Right lobe of liver (tissue), 6 donors: ENCODE measurements at regions not wholly inside any gene's neighbourhood (a gene's known extent, or its start where the extent isn't known, plus 50 kb on each side); places are given as distances from the start of the nearest gene placed in this dataset.

Experiments
- ATAC-seq, 4 donors: fragments of 200-7000 bp; cut with Tn5 transposase; one replicate each; pipeline ENCODE4 v1.9.1; 2020; ENCODE audit warnings: mild to moderate bottlenecking in 4 of 4, moderate library complexity in 4 of 4
- DNase-seq, 3 donors: peaks; one replicate each; pipeline ENCODE4 v3.0.0-alpha.2; 2020
- H3K27ac ChIP-seq, 3 donors: fragments of 200-600 bp; one replicate each; pipeline ENCODE4 v1.8.0; 2022
- H3K27me3 ChIP-seq, 2 donors: fragments of 200-600 bp; one replicate each; pipeline ENCODE4 v1.8.0; 2022
- H3K36me3 ChIP-seq, 4 donors: fragments of 200-600 bp; sonication (generic) in 1 of 4; one replicate each; pipeline versions ENCODE4 v1.5.1 to v1.8.0; 2017 to 2022; ENCODE audit warnings: control low read depth in 1 of 4
- H3K4me1 ChIP-seq, 4 donors: fragments of 200-600 bp; sonication (generic) in 1 of 4; one replicate each; pipeline versions ENCODE4 v1.5.1 to v1.8.0; 2017 to 2022; ENCODE audit warnings: control low read depth in 1 of 4
- H3K4me3 ChIP-seq, 3 donors: fragments of 200-600 bp; one replicate each; pipeline ENCODE4 v1.8.0; 2022
- H3K9me3 ChIP-seq, 4 donors: fragments of 200-600 bp; sonication (generic) in 1 of 4; one replicate each; pipeline versions ENCODE4 v1.5.1 to v1.8.0; 2017 to 2022; ENCODE audit warnings: control low read depth in 1 of 4
- CTCF ChIP-seq, 4 donors: fragments of 200-600 bp in 3 of 4; fragments of 450-650 bp in 1 of 4; IDR thresholded peaks; one replicate each; pipeline versions ENCODE4 v1.5.1 to v1.8.0; 2016 to 2022; ENCODE audit warnings: antibody characterized with exemption in 4 of 4, mild to moderate bottlenecking in 2 of 4
- POLR2A ChIP-seq: fragments of 450-650 bp; IDR thresholded peaks from one replicate; pipeline ENCODE4 v1.6.1; 2017; ENCODE audit warnings: antibody characterized with exemption, mild to moderate bottlenecking
- WGBS: methylation state at CpG from one replicate; pipeline ENCODE4 v1.1.6; 2018; ENCODE audit warnings: low coverage, low lambda C conversion rate; ENCODE audit not compliant: insufficient coverage; ENCODE audit errors: missing lambda C conversion rate; 5-methylcytosine and 5-hydroxymethylcytosine counted together
- intact Hi-C, 2 donors: fragments of 100-400 bp; cut with DNase I; formaldehyde crosslinking; loops; one replicate each; pipeline versions ENCODE4 v1.11.2 to v1.14.1; 2022
- donor health status: DM: no; HTN: yes; CAD: no.
- donor health status: DM: no; HTN: no; CAD: no.
- donor health status: DM: no; HTN: no; CAD: no.
- donor health status: DM: no; HTN: yes; CAD: no.
- donor health status: DM: no; HTN: yes; CAD: no.

- no peaks in the 10 kb centered on the region for H3K27me3 ChIP-seq
- H3K4me3 ChIP-seq, result no peak overlapping the region
- H3K27ac ChIP-seq, result no peak overlapping the region
- H3K36me3 ChIP-seq, result no peaks in the 10 kb centered on the region
- no peaks in the 10 kb centered on the region for H3K9me3 ChIP-seq
- H3K4me1 ChIP-seq, result no peaks in the 10 kb centered on the region
- TF ChIP-seq POLR2A (no peak), CTCF (IDR thresholded peaks at IDR 0.05) (no peak)
- DNase-seq, result no peak
- ATAC-seq, result no peak
- intact Hi-C loops, result no loop called here
Measured at GRCh38 chr4:30614771-30615170, 105.4 kb upstream of the PCDH7 start.

GRCh38 chr4:30616942-30617646, 103.1 kb upstream of the PCDH7 start:
- Histone ChIP-seq H3K9me3 (no peaks in the 10 kb centered on the region), H3K27me3 (no peaks in the 10 kb centered on the region), H3K4me3 (no peak overlapping the region), H3K36me3 (no peaks in the 10 kb centered on the region), H3K27ac (no peak overlapping the region), H3K4me1 (no peaks in the 10 kb centered on the region)
- intact Hi-C loops, result no loop called here
- WGBS, result 63% methylated on average over 2 of the region's 2 CpGs
- no peak for ATAC-seq
- TF ChIP-seq CTCF (IDR thresholded peaks at IDR 0.05), result no peak
- no peak for TF ChIP-seq POLR2A
- DNase-seq, result no peak

GRCh38 chr4:30617836-30618235, 102.3 kb upstream of the PCDH7 start:
- Histone ChIP-seq H3K4me1 (no peaks in the 10 kb centered on the region), H3K36me3 (no peaks in the 10 kb centered on the region), H3K27ac (no peak overlapping the region), H3K27me3 (no peaks in the 10 kb centered on the region), H3K4me3 (no peak overlapping the region), H3K9me3 (no peaks in the 10 kb centered on the region)
- intact Hi-C loops, result no loop called here
- ATAC-seq (no peak), DNase-seq (no peak)
- WGBS, result 53% methylated on average over 2 of the region's 2 CpGs
- TF ChIP-seq CTCF (IDR thresholded peaks at IDR 0.05), result no peak
- TF ChIP-seq POLR2A, result no peak

- Histone ChIP-seq H3K9me3 (no peaks in the 10 kb centered on the region), H3K27ac (no peak overlapping the region), H3K27me3 (no peaks in the 10 kb centered on the region), H3K36me3 (no peaks in the 10 kb centered on the region), H3K4me1 (no peaks in the 10 kb centered on the region), H3K4me3 (no peak overlapping the region)
- DNase-seq, result no peak
- intact Hi-C loops, result no loop called here
- WGBS, result 33% methylated on average over 1 of the region's 1 CpG
- no peak for ATAC-seq
- TF ChIP-seq POLR2A (no peak), CTCF (IDR thresholded peaks at IDR 0.05) (no peak)
Measured at GRCh38 chr4:30619679-30620078, 100.5 kb upstream of the PCDH7 start.

GRCh38 chr4:30620711-30621110, 99.5 kb upstream of the PCDH7 start:
- no peak for DNase-seq
- no peak overlapping the region for H3K27ac ChIP-seq
- no peak overlapping the region for H3K4me3 ChIP-seq
- H3K36me3 ChIP-seq, result no peaks in the 10 kb centered on the region
- H3K4me1 ChIP-seq, result no peaks in the 10 kb centered on the region
- WGBS, result 24% methylated on average over 1 of the region's 1 CpG
- no peak for TF ChIP-seq CTCF (IDR thresholded peaks at IDR 0.05)
- no peak for TF ChIP-seq POLR2A
- no peaks in the 10 kb centered on the region for H3K27me3 ChIP-seq
- no peak for ATAC-seq
- H3K9me3 ChIP-seq, result no peaks in the 10 kb centered on the region
- intact Hi-C loops, result no loop called here
